LNCaP clone FGC (cell line): ENCODE measurements at regions not wholly inside any gene's neighbourhood (a gene's known extent, or its start where the extent isn't known, plus 50 kb on each side); places are given as distances from the start of the nearest gene placed in this dataset.

Experiments used
- DNase-seq: peaks from one replicate; pipeline ENCODE4 v3.0.0-alpha.2; 2011; ENCODE audit warnings: low read depth
- H3K4me3 ChIP-seq: 2 replicates; pipeline ENCODE4 v1.5.1; 2011; ENCODE audit warnings: mild to moderate bottlenecking, low read depth, low read length, control low read depth
- TF ChIP-seq, protein P1 (sequence below): IDR thresholded peaks from 2 replicates; pipeline ENCODE4 v1.5.1; 2012; ENCODE audit warnings: mild to moderate bottlenecking; ENCODE audit not compliant: control insufficient read depth, insufficient read depth; ENCODE audit errors: extremely low read depth

GRCh38 chr14:101033006-101033405, 129.5 kb upstream of the RTL1 start:
- TF ChIP-seq, protein P1, sequence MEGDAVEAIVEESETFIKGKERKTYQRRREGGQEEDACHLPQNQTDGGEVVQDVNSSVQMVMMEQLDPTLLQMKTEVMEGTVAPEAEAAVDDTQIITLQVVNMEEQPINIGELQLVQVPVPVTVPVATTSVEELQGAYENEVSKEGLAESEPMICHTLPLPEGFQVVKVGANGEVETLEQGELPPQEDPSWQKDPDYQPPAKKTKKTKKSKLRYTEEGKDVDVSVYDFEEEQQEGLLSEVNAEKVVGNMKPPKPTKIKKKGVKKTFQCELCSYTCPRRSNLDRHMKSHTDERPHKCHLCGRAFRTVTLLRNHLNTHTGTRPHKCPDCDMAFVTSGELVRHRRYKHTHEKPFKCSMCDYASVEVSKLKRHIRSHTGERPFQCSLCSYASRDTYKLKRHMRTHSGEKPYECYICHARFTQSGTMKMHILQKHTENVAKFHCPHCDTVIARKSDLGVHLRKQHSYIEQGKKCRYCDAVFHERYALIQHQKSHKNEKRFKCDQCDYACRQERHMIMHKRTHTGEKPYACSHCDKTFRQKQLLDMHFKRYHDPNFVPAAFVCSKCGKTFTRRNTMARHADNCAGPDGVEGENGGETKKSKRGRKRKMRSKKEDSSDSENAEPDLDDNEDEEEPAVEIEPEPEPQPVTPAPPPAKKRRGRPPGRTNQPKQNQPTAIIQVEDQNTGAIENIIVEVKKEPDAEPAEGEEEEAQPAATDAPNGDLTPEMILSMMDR: no peak
- DNase-seq: no peak
- H3K4me3 ChIP-seq: no peak overlapping the region

- DNase-seq: no peak
- TF ChIP-seq, protein P1: no peak
- H3K4me3 ChIP-seq: no peak overlapping the region
These were observed 130.1 kb upstream of the RTL1 start for GRCh38 chr14:101033446-101034165.

DNA sequence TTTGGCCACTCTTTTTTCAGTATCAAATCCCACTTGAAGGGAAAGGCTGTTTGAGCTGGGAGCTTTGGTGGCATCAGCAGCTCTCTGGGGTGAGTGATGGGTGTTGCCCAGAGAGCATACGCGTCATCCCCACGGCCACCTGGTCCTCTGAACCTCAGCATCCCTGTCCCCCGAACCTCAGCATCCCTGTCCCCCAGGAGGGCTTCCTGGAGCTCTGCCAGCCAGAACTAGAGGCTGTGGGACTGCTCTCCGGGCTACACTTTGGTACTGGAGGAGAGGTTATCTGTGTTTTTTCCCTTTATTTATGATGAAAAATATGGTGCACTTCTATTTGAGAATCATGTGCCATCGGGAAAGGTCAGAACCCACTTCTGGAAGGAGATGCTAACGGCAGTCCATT, 131.5 kb upstream of the RTL1 start:
- H3K4me3 ChIP-seq: no peak overlapping the region
- no peak for DNase-seq

DNA sequence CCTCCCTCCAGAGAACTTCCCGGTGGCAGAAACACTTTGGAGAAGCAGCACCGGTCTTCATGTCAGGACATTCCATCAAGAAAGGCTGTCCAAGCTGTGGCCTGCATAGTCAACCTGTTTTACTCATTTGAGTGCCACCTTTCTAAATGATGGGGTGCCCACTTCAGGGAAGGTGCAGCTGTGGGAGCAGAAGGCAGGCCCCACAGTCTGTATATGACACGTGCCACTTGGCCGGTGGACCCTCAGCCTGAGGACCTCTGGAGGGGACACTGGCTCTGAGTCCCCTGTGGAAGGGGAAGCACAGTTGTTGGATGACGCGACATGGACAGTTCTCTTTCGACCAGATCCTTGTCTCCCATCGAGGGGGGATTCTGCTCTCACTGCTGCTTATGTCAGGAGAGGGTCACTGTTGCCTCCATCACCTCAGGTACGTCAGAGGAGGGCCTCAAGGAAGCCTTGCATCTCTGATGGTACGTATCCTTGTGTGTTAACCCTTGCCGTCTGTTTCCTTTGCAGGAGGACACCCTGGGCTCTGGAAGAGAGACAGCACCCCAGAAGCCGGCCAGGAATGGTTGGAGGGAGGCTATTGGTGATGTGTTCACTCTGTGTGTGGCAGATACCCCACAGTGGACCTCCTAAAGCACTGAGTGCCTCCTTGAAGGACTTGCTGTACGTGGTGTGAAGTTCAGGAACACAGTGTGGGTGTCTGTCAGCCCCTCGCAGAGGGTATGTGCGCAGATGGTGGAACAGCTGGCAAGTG, 132.1 kb upstream of the RTL1 start:
- DNase-seq: no peak
- H3K4me3 ChIP-seq: no peak overlapping the region
- TF ChIP-seq, protein P1: no peak

More for the DNA sequence above, 131.5 kb upstream of the RTL1 start:
- TF ChIP-seq, protein P1: no peak

DNA sequence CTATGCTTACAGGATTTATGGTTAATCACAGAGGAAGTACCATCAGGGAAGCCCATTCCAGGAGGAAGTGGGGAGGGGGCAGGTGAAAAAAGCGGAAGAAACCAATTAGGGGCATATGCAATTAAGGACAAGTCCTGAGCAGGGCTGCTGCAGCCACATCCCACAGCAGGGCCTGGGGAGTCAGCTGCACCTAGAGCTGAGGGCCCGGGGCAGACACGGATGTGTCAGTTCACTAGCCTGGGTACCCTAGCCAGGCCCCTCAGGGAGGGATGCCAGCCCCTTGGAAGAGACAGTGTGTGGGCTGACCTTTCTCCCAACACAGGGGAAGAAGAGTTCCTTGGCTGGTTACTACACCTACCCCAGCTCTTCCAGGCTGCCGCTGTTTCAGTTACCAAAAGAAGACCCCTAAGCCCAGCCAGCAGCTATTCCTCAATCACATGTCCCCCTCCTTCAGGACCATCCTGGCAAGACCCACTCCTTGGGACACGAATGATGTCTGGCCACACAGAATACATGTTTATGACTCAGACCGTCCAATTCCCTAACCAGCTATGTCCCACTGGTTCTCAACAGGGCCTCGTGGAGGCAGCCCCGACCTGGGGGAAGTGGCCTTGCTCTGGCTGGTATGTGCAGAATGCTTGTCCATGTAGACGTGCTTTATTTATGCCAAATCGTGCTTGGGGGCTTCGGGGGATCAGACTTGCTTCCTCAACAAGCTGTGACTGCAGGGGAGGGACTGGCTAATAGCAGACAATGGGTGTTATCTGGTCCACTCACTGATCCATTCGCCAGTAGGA, 133.7 kb upstream of the RTL1 start:
- no peak overlapping the region for H3K4me3 ChIP-seq
- TF ChIP-seq, protein P1: no peak
- no peak for DNase-seq

DNA sequence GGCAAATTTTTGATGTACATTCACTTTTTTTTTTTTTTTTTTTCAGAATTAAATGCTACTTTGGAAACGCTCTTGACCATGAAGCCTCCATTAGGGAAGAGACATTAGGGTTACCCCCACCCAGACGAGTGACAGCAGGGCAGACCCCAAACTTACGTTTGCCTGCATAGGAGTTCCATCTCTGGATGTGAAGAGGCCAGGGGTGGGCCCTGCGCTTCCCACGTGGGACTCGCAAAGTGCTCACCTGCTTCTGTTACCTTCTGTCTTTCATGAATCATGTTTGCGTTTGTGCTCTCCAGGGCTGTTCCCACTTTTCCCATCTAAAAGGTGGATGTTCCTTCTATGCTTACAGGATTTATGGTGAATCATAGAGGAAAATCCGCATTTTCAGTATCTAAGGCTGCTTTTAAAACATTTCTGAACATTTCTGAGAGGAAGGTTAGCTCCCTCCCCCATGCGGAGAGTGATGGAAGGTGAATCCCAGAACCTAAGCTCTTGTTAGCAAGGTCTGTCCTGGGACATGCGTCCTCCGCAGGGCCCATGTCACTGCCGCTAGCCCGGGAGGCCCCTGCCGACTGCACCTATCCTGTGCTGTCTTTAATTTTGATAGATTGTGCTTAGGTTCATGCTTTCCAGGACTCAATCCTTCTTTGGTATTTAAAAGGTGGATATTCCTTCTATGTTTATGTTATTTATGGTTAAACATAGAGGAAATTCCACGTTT, 135.7 kb upstream of the RTL1 start:
- TF ChIP-seq, protein P1: no peak
- H3K4me3 ChIP-seq: no peak overlapping the region
- DNase-seq: no peak
